ACC112 (cell line): ENCODE measurements at regions not wholly inside any gene's neighbourhood (a gene's known extent, or its start where the extent isn't known, plus 50 kb on each side); places are given as distances from the start of the nearest gene placed in this dataset.

Source experiments
- H2AFZ ChIP-seq: fragments of 200-600 bp; sonication (generic); one replicate; pipeline ENCODE4 v1.6.0; 2017; ENCODE audit warnings: antibody characterized with exemption, low read length; ENCODE audit not compliant: unreplicated experiment
- H3K27ac ChIP-seq: fragments of 200-600 bp; sonication (generic); 2 replicates; pipeline ENCODE4 v1.5.1; 2014; ENCODE audit warnings: low read depth, mild to moderate bottlenecking, antibody characterized with exemption, low read length, moderate library complexity
- H3K27me3 ChIP-seq: fragments of 200-600 bp; sonication (generic); 2 replicates; pipeline ENCODE4 v1.6.1; 2014; ENCODE audit warnings: mild to moderate bottlenecking, antibody characterized with exemption, low read length, moderate library complexity, mixed read lengths; ENCODE audit not compliant: insufficient read depth
- H3K36me3 ChIP-seq: fragments of 200-600 bp; sonication (generic); 2 replicates; pipeline ENCODE4 v1.6.1; 2016; ENCODE audit warnings: mild to moderate bottlenecking, antibody characterized with exemption, low read length, moderate library complexity, mixed read lengths; ENCODE audit not compliant: insufficient read depth
- H3K4me1 ChIP-seq: fragments of 200-600 bp; sonication (generic); one replicate; pipeline ENCODE4 v1.6.1; 2016; ENCODE audit warnings: low read length, mixed read lengths; ENCODE audit not compliant: insufficient read depth, unreplicated experiment, control insufficient read depth
- H3K4me3 ChIP-seq: fragments of 200-600 bp; sonication (generic); 2 replicates; pipeline ENCODE4 v1.5.1; 2014; ENCODE audit warnings: mild to moderate bottlenecking, low read depth, low read length
- H3K79me2 ChIP-seq: fragments of 200-600 bp; sonication (generic); one replicate; pipeline ENCODE4 v1.6.0; 2016; ENCODE audit warnings: low read length; ENCODE audit not compliant: control insufficient read depth, unreplicated experiment, insufficient read depth

DNA sequence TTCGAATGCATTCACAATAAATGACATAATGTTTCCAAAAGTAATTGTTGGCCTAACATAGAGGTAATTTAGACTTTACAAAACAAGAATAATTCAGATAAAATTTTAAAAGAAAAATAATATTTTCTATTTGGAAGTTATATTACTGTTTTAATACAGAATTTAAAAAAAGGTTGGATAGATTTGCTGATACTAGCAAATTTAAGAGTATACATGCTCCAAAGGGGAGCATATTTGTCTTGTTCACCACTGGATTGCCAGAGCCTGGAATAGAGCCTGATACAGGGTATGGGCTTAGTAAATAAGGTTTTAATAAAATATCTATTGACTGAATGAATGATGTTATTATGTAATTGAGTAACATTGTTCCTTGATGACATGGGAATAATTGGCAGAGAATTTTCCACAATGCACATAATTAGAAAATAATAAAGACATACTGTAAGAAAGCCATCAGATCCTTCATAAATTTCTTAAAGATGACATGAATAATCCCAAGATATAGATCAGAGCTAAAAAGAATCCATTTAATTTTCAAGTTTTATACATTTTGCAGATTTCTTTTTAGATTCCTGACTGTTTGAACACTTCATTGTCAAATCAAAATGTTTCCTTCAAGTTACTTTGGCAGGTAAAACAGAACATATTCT is 305.3 kb downstream of the SLC6A15 start:
- no peak overlapping the region for H3K4me3 ChIP-seq
- H2AFZ ChIP-seq: no peak overlapping the region
- H3K36me3 ChIP-seq: no peaks in the 10 kb centered on the region
- no peaks in the 10 kb centered on the region for H3K27me3 ChIP-seq
- H3K4me1 ChIP-seq: no peaks in the 10 kb centered on the region
- H3K79me2 ChIP-seq: no peaks in the 10 kb centered on the region
- no peak overlapping the region for H3K27ac ChIP-seq

DNA sequence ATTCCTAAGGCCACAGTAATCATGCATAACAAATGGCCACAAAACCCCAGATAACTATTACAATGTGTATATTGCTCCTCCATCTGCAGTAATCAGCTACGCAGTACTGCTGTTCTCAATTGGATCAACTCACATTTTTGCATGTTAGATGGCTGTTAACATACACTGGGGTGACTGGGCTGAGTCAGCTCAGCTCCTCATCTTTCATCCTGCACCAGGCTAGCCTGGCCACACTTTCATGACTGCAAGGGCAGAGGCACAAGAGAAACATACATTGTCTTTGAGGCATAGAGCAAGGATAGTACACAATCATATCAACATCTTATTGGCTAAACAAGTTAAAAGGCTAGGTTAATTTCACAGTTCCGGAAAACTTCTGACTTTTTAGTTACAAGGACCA is 306.6 kb downstream of the SLC6A15 start:
- H3K27me3 ChIP-seq: no peaks in the 10 kb centered on the region
- no peaks in the 10 kb centered on the region for H3K36me3 ChIP-seq
- H3K27ac ChIP-seq: no peak overlapping the region
- no peaks in the 10 kb centered on the region for H3K4me1 ChIP-seq
- H3K4me3 ChIP-seq: no peak overlapping the region
- H3K79me2 ChIP-seq: no peaks in the 10 kb centered on the region
- H2AFZ ChIP-seq: no peak overlapping the region

DNA sequence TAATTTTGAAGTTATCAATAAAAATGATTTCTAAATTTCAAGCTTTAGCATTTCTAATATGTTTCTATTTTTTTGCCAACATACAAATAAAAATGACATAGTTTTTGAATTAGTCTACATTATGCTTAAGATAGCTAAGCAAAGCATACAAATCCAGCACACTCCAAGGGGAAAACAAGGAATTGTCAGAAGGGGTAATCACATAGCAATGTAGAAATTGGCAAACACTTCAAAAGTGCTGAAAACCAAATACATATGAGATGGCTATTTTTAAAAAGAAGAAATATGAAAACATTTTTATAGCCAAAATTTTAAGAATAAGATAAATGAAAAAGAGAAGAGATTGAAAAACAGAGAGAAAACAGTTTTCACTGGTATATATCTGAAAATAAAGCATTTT is 308.0 kb downstream of the SLC6A15 start:
- H3K4me1 ChIP-seq: no peaks in the 10 kb centered on the region
- H3K27me3 ChIP-seq: no peaks in the 10 kb centered on the region
- no peak overlapping the region for H3K4me3 ChIP-seq
- no peaks in the 10 kb centered on the region for H3K36me3 ChIP-seq
- H3K27ac ChIP-seq: no peak overlapping the region
- no peaks in the 10 kb centered on the region for H3K79me2 ChIP-seq
- H2AFZ ChIP-seq: no peak overlapping the region

DNA sequence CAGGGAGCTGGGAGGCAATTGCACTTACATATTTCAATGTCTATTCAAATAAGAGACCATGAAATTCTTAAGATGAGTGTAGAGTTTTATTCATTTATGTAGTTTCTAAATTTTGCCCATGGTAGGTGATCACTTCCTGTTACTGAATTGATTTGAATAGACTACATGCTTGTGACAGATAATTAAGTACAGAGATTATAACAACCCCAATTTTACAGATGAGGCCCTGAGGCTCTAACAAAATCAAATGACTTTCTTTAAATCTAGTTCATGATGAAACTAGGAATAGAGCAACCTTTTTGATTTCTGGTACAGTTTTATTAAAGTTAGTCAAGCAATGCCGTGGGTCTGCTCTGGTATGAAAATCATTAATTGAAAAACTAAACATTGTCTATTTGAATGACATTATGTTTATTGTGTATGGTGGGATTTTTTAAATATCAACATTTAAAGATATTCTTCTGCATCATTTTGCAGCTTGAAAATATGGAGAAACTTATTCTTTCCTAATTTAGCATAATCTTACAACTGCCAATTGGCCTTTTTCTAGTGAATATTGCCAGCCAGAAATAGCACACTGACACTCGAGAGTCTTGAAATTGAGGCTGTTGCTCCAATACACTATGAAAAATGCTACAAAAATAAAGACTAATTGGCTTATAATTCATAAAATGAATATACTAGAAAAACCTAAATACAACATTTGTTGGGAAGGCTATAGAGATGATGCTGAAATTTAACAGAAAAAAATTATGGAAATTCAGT is 308.9 kb downstream of the SLC6A15 start:
- Histone ChIP-seq H3K36me3 (no peaks in the 10 kb centered on the region), H3K4me3 (no peak overlapping the region), H3K79me2 (no peaks in the 10 kb centered on the region), H3K27me3 (no peaks in the 10 kb centered on the region), H3K27ac (no peak overlapping the region), H3K4me1 (no peaks in the 10 kb centered on the region), H2AFZ (no peak overlapping the region)

DNA sequence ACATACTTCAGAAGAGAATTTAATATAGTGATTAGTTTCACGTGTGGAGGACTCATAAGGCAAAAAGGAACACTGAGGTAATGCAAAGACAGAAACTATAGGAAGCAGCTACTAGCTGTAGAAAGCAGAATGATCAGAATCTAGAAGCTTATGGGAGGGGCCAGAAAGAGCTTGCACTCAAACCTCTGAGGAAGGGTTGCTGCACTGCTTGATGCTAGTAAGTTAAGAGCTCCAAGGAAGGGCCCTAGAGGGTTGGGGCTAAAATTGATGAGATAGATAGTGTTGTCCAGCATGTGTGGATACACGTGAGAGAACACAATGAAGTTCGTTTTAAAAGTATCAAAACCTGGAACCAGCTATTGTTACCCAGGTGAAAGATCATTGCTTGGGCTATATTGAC is 311.1 kb downstream of the SLC6A15 start:
- Histone ChIP-seq H3K4me1 (no peaks in the 10 kb centered on the region), H3K36me3 (no peaks in the 10 kb centered on the region), H3K27ac (no peak overlapping the region), H3K4me3 (no peak overlapping the region), H2AFZ (no peak overlapping the region), H3K27me3 (no peaks in the 10 kb centered on the region), H3K79me2 (no peaks in the 10 kb centered on the region)

DNA sequence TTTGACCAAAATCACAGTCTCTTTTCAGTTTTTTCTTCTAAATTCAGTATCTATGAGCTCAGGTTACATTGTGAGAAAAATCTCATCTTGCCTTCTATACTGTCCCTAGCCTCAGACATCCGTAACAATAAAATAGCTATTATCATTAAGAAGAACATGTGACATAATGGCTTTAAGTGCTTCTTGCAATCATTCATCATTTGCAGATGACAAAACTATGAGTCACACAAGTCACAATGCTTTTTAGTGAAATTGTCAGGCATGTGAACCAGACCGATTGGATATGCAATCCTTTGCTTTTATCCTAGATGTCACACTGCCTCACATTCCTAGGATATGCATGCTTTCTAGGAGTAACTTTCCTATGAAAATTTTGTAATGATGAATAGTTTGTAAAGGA is 313.1 kb downstream of the SLC6A15 start:
- no peak overlapping the region for H3K4me3 ChIP-seq
- no peaks in the 10 kb centered on the region for H3K4me1 ChIP-seq
- H3K27me3 ChIP-seq: no peaks in the 10 kb centered on the region
- no peaks in the 10 kb centered on the region for H3K79me2 ChIP-seq
- no peaks in the 10 kb centered on the region for H3K36me3 ChIP-seq
- H2AFZ ChIP-seq: no peak overlapping the region
- no peak overlapping the region for H3K27ac ChIP-seq

DNA sequence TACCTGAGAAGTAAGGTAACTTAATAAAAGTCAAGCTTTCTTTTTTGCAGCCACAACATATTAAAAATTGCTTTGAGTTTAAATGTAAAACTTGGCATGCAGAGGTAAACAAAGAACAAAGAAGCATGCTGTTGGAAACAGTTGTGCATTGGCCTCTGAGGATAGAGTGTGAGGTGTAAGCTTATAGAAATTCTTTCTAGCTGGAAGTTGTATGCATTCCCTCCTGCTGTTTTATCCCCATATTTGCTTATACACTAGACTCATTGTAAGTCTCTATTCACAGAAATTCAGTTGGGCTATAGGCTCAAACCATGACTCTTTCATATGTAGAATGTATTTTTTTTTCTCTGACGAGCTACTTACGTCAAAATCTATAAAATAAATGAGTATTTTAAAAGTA is 316.3 kb downstream of the SLC6A15 start:
- no peaks in the 10 kb centered on the region for H3K27me3 ChIP-seq
- no peak overlapping the region for H3K27ac ChIP-seq
- H3K79me2 ChIP-seq: no peaks in the 10 kb centered on the region
- no peaks in the 10 kb centered on the region for H3K36me3 ChIP-seq
- H3K4me3 ChIP-seq: no peak overlapping the region
- H2AFZ ChIP-seq: no peak overlapping the region
- no peaks in the 10 kb centered on the region for H3K4me1 ChIP-seq

DNA sequence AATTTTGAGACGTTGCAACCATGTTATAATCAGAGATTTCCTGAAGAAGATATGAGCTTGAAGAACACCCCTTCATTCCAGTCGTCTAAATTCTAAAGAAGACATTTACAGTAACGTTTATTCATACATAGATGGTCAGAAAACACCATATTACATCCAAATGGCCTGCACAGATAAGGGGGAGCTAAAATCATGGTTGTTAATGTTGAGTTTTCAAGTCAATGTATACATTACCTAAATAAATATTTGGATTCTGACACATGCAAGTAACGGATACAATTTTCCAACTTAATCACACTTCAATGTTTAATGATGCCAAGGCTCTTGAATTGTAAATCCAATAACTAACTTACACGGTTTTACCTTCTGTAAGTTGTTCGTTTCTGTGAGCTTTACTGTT is 318.4 kb downstream of the SLC6A15 start:
- Histone ChIP-seq H3K4me1 (no peaks in the 10 kb centered on the region), H3K27ac (no peak overlapping the region), H2AFZ (no peak overlapping the region), H3K27me3 (no peaks in the 10 kb centered on the region), H3K4me3 (no peak overlapping the region), H3K79me2 (no peaks in the 10 kb centered on the region), H3K36me3 (no peaks in the 10 kb centered on the region)

DNA sequence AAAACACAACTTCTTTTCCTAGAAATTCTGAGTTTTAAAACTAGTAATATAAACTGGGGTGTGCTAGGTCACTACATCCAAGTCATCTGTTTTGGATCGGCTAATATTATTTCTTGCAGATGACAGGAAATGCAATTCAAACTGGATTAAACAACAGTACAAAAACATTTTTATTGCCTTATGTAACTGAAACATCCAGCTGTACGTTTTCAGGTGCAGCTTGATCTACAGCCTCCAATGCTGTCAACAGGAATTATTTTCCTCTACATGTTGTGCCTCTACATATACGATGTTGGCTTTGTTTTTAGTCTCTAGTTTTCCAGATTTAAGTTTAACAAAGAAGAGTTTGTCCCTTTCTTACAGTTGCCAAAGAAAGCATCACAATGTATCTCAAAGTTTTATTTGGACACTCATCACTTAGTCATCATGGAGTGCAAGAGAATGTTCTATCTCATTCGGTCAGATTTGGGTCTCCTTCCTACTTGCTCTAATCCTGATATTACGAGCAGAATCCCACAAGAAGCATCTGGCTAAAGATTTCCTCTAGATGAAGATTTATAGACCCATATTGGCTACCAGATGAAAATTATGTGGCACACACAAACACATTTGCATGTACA is 326.7 kb downstream of the SLC6A15 start:
- Histone ChIP-seq H3K36me3 (no peaks in the 10 kb centered on the region), H3K27ac (no peak overlapping the region), H2AFZ (no peak overlapping the region), H3K4me1 (peaks cover 8% of the 10 kb centered on the region), H3K4me3 (peak overlapping the region; percentile 35; the same call in 1 of the 2 replicates), H3K79me2 (no peaks in the 10 kb centered on the region), H3K27me3 (no peaks in the 10 kb centered on the region)

DNA sequence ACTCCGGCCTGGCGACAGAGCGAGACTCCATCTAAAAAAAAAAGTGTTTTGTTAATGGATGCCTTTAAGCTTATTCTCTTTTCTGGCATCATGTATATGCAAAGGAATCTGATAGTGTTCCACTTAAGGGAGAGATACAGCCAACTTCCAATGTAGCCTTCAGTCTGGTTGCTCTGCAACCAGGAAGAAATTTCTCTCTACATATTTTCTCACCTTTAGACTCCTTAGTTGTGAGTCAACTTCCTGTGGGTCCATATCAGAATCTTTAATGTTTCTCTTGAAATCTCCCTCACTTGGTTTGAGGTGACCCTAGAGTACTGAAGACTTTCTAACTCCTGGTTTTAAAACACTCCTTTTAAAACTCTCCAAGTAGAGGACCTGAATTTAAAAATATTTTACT is 340.4 kb downstream of the SLC6A15 start:
- Histone ChIP-seq H3K36me3 (no peaks in the 10 kb centered on the region), H3K4me3 (no peak overlapping the region), H3K4me1 (no peaks in the 10 kb centered on the region), H3K27me3 (no peaks in the 10 kb centered on the region), H3K79me2 (no peaks in the 10 kb centered on the region), H3K27ac (no peak overlapping the region), H2AFZ (no peak overlapping the region)

DNA sequence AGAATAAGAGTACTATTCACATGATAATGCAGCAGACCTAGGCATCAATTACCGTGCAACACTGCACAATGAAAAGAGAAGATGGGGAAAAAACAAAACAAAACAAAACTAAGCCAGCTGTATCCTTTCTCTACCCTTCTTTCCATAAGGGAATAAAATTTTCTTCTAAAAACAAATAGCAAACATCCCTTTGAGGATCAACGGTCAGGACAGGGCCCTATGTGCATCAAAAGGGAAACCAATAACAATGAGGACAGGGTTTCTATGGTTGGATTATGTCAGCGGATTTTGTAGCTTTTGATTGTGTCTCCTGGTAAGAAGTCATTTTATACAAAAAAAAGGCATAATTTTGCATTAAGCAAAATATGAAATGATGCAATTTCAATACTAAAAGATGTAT is 350.3 kb downstream of the SLC6A15 start:
- Histone ChIP-seq H3K4me1 (no peaks in the 10 kb centered on the region), H3K36me3 (no peaks in the 10 kb centered on the region), H2AFZ (no peak overlapping the region), H3K79me2 (no peaks in the 10 kb centered on the region), H3K27me3 (no peaks in the 10 kb centered on the region), H3K27ac (no peak overlapping the region), H3K4me3 (no peak overlapping the region)
